Fibroblast of lung (primary cell): ENCODE measurements at regions not wholly inside any gene's neighbourhood (a gene's known extent, or its start where the extent isn't known, plus 50 kb on each side); places are given as distances from the start of the nearest gene placed in this dataset.

Source experiments
- DNase-seq, 2 donors: peaks; one replicate each; pipeline versions ENCODE4 v3.0.0 to v3.0.0-alpha.2; 2010; ENCODE audit warnings: low read depth in 2 of 2
- H2AFZ ChIP-seq: 2 replicates; pipeline ENCODE4 v1.5.1; 2012; ENCODE audit warnings: low read length, control low read depth, inconsistent platforms
- H3K27ac ChIP-seq: 2 replicates; pipeline ENCODE4 v1.5.1; 2011; ENCODE audit warnings: low read length, control low read depth; ENCODE audit not compliant: insufficient read depth
- H3K27me3 ChIP-seq: 2 replicates; pipeline ENCODE4 v1.5.1; 2011; ENCODE audit warnings: mild to moderate bottlenecking, low read length; ENCODE audit not compliant: control insufficient read depth, insufficient read depth
- H3K36me3 ChIP-seq: 2 replicates; pipeline ENCODE4 v1.5.1; 2011; ENCODE audit warnings: low read length; ENCODE audit not compliant: control insufficient read depth, insufficient read depth
- H3K4me1 ChIP-seq: 2 replicates; pipeline ENCODE4 v1.5.1; 2011; ENCODE audit warnings: low read length; ENCODE audit not compliant: control insufficient read depth, insufficient read depth; ENCODE audit errors: extremely low read depth
- H3K4me2 ChIP-seq: 2 replicates; pipeline ENCODE4 v1.5.1; 2011; ENCODE audit warnings: low read length, control low read depth; ENCODE audit not compliant: insufficient read depth; ENCODE audit errors: extremely low read depth
- H3K4me3 ChIP-seq, 4 experiments: fragments of 200-600 bp in 1 of 4; sonication (generic) in 1 of 4; replicated peaks in 1 of 4; 2 replicates each; pipeline ENCODE4 v1.5.1; 2011 to 2016; ENCODE audit warnings: low read length in 4 of 4, low read depth in 3 of 4, mild to moderate bottlenecking in 3 of 4, control low read depth in 2 of 4, inconsistent platforms in 1 of 4, mixed read lengths in 1 of 4; ENCODE audit not compliant: insufficient read depth in 1 of 4; ENCODE audit errors: control extremely low read depth in 1 of 4
- H3K79me2 ChIP-seq: 2 replicates; pipeline ENCODE4 v1.5.1; 2012; ENCODE audit warnings: mild to moderate bottlenecking, low read length, inconsistent platforms; ENCODE audit not compliant: control insufficient read depth, insufficient read depth
- H3K9ac ChIP-seq: 2 replicates; pipeline ENCODE4 v1.5.1; 2011; ENCODE audit warnings: mild to moderate bottlenecking, low read length, control low read depth; ENCODE audit not compliant: insufficient read depth
- H3K9me3 ChIP-seq: 2 replicates; pipeline ENCODE4 v1.5.1; 2012; ENCODE audit warnings: low read depth, low read length; ENCODE audit not compliant: control insufficient read depth, insufficient read depth
- H4K20me1 ChIP-seq: 2 replicates; pipeline ENCODE4 v1.5.1; 2011; ENCODE audit warnings: low read length; ENCODE audit not compliant: control insufficient read depth, insufficient read depth; ENCODE audit errors: extremely low read depth
- EZH2 ChIP-seq: IDR thresholded peaks from 2 replicates; pipeline ENCODE4 v1.5.1; 2012; ENCODE audit warnings: low read length, control low read depth, mild to moderate bottlenecking; ENCODE audit errors: missing control alignments
- TF ChIP-seq, protein P1 (sequence below), 2 donors: IDR thresholded peaks in 1 of 2; conservative IDR thresholded peaks in 1 of 2; 1 replicate in 1 of 2; 2 replicates in 1 of 2; pipeline ENCODE4 v1.5.1; 2011 to 2012; ENCODE audit warnings: low read length in 2 of 2, control low read depth in 1 of 2, inconsistent platforms in 1 of 2, low read depth in 1 of 2, mild to moderate bottlenecking in 1 of 2

DNA sequence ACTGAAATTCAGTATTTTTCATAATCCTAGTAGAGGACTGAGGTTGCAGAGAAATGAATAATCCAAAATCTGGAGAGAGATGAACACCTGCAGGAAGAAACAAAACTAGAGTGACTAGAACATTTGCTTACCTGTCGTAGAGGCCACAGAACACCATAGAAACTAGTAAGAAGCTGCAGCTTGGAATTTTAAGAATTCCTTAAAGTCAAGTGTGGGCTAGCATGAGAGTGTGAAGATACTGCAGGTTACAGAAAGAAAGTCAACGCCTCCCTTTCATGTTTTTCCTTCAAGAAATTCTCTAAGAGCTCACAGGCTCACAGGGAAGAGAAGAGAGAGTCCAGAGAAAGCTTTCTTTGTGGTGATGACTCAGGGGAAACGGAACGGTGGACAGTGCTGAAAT, 633.7 kb downstream of the LRRIQ3 start:
- H3K27ac ChIP-seq: no peak overlapping the region

DNA sequence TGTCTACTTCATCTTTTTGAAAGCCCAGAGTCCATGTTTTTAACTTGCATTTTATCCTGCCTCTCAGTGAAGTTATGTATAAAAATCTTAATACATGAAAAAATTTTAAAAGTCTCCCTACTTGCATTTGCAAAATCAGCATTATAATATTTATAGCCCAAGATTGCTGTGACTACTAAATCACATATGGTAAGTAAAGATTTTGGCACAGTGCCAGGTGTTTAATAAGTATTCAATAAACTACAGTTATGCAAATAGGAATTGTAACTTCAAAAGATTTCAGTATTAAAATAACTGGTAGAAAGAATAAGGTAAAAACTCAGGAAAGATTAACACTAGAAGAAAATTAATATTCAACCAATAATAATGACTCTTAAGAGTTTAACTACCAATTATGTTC, 641.7 kb downstream of the LRRIQ3 start:
- Histone ChIP-seq H2AFZ (no peak overlapping the region), H3K27me3 (no peaks in the 10 kb centered on the region), H3K79me2 (no peaks in the 10 kb centered on the region), H4K20me1 (no peaks in the 10 kb centered on the region), H3K9ac (no peak overlapping the region), H3K4me2 (no peak overlapping the region), H3K36me3 (no peaks in the 10 kb centered on the region), H3K27ac (no peak overlapping the region), H3K4me3 (no peak overlapping the region), H3K9me3 (no peaks in the 10 kb centered on the region), H3K4me1 (no peaks in the 10 kb centered on the region)
- TF ChIP-seq EZH2: no peak
- TF ChIP-seq, protein P1, sequence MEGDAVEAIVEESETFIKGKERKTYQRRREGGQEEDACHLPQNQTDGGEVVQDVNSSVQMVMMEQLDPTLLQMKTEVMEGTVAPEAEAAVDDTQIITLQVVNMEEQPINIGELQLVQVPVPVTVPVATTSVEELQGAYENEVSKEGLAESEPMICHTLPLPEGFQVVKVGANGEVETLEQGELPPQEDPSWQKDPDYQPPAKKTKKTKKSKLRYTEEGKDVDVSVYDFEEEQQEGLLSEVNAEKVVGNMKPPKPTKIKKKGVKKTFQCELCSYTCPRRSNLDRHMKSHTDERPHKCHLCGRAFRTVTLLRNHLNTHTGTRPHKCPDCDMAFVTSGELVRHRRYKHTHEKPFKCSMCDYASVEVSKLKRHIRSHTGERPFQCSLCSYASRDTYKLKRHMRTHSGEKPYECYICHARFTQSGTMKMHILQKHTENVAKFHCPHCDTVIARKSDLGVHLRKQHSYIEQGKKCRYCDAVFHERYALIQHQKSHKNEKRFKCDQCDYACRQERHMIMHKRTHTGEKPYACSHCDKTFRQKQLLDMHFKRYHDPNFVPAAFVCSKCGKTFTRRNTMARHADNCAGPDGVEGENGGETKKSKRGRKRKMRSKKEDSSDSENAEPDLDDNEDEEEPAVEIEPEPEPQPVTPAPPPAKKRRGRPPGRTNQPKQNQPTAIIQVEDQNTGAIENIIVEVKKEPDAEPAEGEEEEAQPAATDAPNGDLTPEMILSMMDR (conservative IDR thresholded peaks at IDR 0.05 in 1 of 2, IDR thresholded peaks at IDR 0.05 in 1 of 2; ENCODE audit: low read depth in 1 of 2, low read length in 2 of 2): no peak
- no peak for DNase-seq

More for the DNA sequence above, 633.7 kb downstream of the LRRIQ3 start:
- Histone ChIP-seq H3K4me1 (no peaks in the 10 kb centered on the region), H3K36me3 (no peaks in the 10 kb centered on the region), H3K27me3 (no peaks in the 10 kb centered on the region), H3K9ac (no peak overlapping the region), H3K79me2 (no peaks in the 10 kb centered on the region), H3K4me2 (no peak overlapping the region), H3K9me3 (no peaks in the 10 kb centered on the region), H3K4me3 (no peak overlapping the region), H4K20me1 (no peaks in the 10 kb centered on the region), H2AFZ (no peak overlapping the region)
- no peak for DNase-seq
- TF ChIP-seq, protein P1 (conservative IDR thresholded peaks at IDR 0.05 in 1 of 2, IDR thresholded peaks at IDR 0.05 in 1 of 2; ENCODE audit: low read depth in 1 of 2, low read length in 2 of 2): no peak
- no peak for TF ChIP-seq EZH2

DNA sequence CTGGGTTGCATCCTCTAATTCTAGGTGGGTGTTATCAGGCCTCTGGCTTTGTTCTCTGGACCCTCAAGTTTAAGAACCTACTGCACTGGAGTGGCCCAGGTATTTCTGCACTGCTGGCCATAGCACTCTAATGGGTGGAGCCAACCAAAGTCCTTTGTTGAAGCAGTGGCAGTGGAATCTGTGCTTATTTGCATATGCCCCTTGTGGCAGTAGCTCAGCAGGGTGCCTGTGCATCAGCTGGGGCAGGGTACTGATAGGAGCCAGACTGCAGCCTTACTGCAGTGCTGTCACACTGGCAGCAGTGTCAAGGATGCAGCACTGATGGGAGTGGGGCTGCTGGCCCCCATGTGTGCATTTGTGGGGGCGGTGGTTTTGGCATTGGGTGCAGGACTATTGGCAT, 660.6 kb downstream of the LRRIQ3 start:
- H3K4me3 ChIP-seq: no peak overlapping the region
- no peak overlapping the region for H2AFZ ChIP-seq
- H3K9me3 ChIP-seq: no peaks in the 10 kb centered on the region
- no peaks in the 10 kb centered on the region for H3K4me1 ChIP-seq
- no peak for TF ChIP-seq EZH2
- TF ChIP-seq, protein P1 (conservative IDR thresholded peaks at IDR 0.05 in 1 of 2, IDR thresholded peaks at IDR 0.05 in 1 of 2; ENCODE audit: low read depth in 1 of 2, low read length in 2 of 2): no peak
- H3K4me2 ChIP-seq: no peak overlapping the region
- no peaks in the 10 kb centered on the region for H3K36me3 ChIP-seq
- no peaks in the 10 kb centered on the region for H3K27me3 ChIP-seq
- DNase-seq: no peak
- no peaks in the 10 kb centered on the region for H4K20me1 ChIP-seq
- H3K27ac ChIP-seq: no peak overlapping the region
- H3K79me2 ChIP-seq: no peaks in the 10 kb centered on the region
- H3K9ac ChIP-seq: no peak overlapping the region
